Ishikawa (cell line): ENCODE measurements at regions not wholly inside any gene's neighbourhood (a gene's known extent, or its start where the extent isn't known, plus 50 kb on each side); places are given as distances from the start of the nearest gene placed in this dataset.

Experiments
- CEBPB ChIP-seq: IDR thresholded peaks from 2 replicates; pipeline ENCODE4 v1.6.1; 2012
- CREB1 ChIP-seq: IDR thresholded peaks from 2 replicates; pipeline ENCODE4 v1.6.1; 2012; ENCODE audit warnings: low read depth
- EGR1 ChIP-seq: IDR thresholded peaks from 2 replicates; pipeline ENCODE4 v1.6.1; 2012
- EP300 ChIP-seq: IDR thresholded peaks from 2 replicates; pipeline ENCODE4 v1.6.1; 2012; ENCODE audit warnings: borderline replicate concordance
- FOXM1 ChIP-seq: IDR thresholded peaks from 2 replicates; pipeline ENCODE4 v1.6.1; 2012; ENCODE audit warnings: low read depth, borderline replicate concordance
- NFIC ChIP-seq: IDR thresholded peaks from 2 replicates; pipeline ENCODE4 v1.6.1; 2012
- RAD21 ChIP-seq: IDR thresholded peaks from 2 replicates; pipeline ENCODE4 v1.6.1; 2012; ENCODE audit warnings: low read depth
- TAF1 ChIP-seq: IDR thresholded peaks from 2 replicates; pipeline ENCODE4 v1.6.1; 2012; ENCODE audit warnings: low read depth, mild to moderate bottlenecking
- TCF12 ChIP-seq: IDR thresholded peaks from 2 replicates; pipeline ENCODE4 v1.6.1; 2012; ENCODE audit warnings: low read depth
- TEAD4 ChIP-seq: IDR thresholded peaks from 2 replicates; pipeline ENCODE4 v1.6.1; 2012
- YY1 ChIP-seq: IDR thresholded peaks from 2 replicates; pipeline ENCODE4 v1.6.1; 2012; ENCODE audit warnings: low read depth
- ZBTB7A ChIP-seq: IDR thresholded peaks from 2 replicates; pipeline ENCODE4 v1.6.1; 2012; ENCODE audit warnings: low read depth
- TF ChIP-seq, protein P1 (sequence below): IDR thresholded peaks from 2 replicates; pipeline ENCODE4 v1.6.1; 2012; ENCODE audit warnings: low read depth, mild to moderate bottlenecking
- TF ChIP-seq, protein P2 (sequence below): IDR thresholded peaks from 2 replicates; pipeline ENCODE4 v1.6.1; 2012
- TF ChIP-seq, protein P3 (sequence below): IDR thresholded peaks from 2 replicates; pipeline ENCODE4 v1.6.1; 2012

DNA sequence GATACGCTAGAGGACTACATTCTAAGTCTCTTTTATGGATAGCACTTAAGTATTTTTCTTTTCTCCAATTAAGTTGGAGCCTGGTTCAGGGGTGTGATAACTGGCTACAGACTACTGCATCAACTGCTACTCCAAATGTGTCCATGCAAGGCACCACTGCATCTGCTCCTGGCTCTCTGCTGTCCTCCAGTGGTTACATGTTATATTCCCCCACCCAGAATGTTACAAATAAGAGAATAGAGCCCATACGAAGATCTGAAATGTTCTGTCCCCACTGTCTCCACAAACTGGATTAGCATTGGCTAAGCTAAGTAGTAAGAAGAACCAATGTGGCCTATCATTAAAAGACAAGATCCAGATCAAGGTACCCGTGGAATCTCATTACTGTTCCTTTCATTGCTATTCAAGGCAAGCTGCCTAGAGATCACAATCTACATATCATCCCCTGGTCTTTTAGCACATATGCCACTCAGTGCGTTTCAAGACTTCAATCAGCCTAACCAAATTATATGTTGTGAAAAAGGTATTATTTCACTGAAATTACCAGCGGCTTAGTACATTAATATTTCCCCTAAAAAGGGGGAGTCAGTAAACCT lies 308.3 kb upstream of the SLC8A1 start:
- TF ChIP-seq RAD21: peak; percentile 56
- no peak for TF ChIP-seq NFIC
- no peak for TF ChIP-seq TAF1
- no peak for TF ChIP-seq CEBPB

DNA sequence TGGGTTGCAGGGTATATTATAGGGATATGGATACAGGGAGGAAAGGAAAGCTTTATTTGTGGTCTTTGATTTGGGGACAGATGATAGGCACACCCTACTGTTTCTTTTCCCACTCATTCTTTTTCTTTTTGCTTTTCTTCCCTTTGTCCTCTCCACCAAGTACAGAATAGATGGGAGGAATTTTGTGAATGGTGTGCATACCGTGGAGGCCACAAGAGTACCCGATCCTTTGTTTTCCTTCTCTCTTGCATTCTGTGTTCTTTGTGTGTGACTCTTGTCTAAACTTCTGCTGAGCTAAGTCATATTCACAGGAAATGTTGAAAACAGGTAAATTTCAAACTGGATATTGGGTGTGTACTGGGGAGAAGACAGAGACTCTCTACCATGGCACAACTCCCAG lies 321.4 kb upstream of the SLC8A1 start:
- TF ChIP-seq, protein P1, sequence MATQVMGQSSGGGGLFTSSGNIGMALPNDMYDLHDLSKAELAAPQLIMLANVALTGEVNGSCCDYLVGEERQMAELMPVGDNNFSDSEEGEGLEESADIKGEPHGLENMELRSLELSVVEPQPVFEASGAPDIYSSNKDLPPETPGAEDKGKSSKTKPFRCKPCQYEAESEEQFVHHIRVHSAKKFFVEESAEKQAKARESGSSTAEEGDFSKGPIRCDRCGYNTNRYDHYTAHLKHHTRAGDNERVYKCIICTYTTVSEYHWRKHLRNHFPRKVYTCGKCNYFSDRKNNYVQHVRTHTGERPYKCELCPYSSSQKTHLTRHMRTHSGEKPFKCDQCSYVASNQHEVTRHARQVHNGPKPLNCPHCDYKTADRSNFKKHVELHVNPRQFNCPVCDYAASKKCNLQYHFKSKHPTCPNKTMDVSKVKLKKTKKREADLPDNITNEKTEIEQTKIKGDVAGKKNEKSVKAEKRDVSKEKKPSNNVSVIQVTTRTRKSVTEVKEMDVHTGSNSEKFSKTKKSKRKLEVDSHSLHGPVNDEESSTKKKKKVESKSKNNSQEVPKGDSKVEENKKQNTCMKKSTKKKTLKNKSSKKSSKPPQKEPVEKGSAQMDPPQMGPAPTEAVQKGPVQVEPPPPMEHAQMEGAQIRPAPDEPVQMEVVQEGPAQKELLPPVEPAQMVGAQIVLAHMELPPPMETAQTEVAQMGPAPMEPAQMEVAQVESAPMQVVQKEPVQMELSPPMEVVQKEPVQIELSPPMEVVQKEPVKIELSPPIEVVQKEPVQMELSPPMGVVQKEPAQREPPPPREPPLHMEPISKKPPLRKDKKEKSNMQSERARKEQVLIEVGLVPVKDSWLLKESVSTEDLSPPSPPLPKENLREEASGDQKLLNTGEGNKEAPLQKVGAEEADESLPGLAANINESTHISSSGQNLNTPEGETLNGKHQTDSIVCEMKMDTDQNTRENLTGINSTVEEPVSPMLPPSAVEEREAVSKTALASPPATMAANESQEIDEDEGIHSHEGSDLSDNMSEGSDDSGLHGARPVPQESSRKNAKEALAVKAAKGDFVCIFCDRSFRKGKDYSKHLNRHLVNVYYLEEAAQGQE: no peak
- TF ChIP-seq ZBTB7A (no peak), RAD21 (no peak), EGR1 (no peak), CEBPB (no peak), EP300 (no peak), FOXM1 (no peak), NFIC (no peak), TEAD4 (no peak), CREB1 (no peak), TCF12 (no peak), TAF1 (no peak)

DNA sequence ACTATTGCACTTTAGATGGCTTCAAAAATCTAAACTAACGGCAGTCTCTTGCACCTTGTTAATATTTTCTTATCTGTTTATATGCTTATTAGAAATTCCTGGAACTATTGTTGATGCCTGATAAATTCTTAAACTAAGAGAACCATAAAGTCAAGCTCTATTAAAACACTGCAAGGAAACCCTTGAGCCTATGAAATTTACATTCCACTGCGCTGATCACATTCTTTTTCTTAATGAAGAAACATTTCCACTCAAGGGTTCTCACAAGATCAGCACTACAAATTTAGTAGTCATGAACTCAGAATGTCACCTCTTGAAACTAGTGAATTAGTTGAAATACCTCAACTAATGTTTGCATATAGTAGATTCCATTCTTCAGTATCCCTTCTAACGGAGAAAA lies 331.8 kb upstream of the SLC8A1 start:
- TF ChIP-seq TCF12: no peak
- TF ChIP-seq CREB1: no peak

DNA sequence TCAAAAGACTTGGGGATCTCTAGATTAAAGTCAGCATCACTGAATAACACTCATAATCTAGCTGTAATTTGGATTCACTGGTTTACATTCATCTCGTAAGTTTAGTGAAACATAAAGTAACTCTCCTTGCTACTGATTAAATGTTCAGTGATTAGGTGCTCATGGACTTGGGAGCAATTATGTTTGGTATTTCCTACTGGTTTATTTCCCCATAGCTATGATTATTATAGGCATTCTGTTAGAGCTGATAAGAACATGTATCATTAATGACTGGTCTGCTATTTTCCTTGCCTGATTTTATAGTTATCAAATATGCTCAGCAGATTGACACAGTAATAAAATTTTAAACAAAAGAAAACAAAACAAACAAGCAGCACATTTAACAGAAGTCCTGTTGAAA lies 334.7 kb upstream of the SLC8A1 start:
- TF ChIP-seq YY1 (no peak), TAF1 (no peak), TEAD4 (no peak), ZBTB7A (no peak), RAD21 (no peak), FOXM1 (no peak), NFIC (no peak), EGR1 (no peak)
- TF ChIP-seq, protein P2, sequence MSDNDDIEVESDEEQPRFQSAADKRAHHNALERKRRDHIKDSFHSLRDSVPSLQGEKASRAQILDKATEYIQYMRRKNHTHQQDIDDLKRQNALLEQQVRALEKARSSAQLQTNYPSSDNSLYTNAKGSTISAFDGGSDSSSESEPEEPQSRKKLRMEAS: no peak
- TF ChIP-seq, protein P1: no peak

DNA sequence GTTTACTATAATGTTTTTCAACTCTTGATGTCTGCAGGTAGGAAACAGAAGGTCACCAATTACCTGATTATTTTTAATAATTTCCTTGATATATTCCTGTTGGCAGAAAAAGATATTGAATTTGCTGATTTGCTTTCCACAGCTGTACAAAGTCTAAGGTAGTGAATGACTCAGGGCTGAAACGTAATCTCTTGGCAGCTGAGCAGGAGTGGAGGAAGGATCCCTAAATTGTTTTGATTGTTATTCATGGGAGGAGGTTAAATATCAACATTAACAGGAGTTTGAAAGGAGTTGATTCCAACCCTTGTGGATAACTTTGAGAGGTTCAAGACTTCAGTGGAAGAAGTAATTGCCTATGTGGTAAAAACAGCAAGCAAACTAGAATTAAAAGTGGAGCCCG lies 345.2 kb upstream of the SLC8A1 start:
- TF ChIP-seq EGR1 (no peak), CREB1 (no peak), YY1 (no peak), FOXM1 (no peak), NFIC (no peak), TAF1 (no peak), EP300 (no peak), ZBTB7A (no peak), TEAD4 (no peak), CEBPB (no peak), TCF12 (no peak), RAD21 (no peak)
- TF ChIP-seq, protein P1: no peak
- TF ChIP-seq, protein P3, sequence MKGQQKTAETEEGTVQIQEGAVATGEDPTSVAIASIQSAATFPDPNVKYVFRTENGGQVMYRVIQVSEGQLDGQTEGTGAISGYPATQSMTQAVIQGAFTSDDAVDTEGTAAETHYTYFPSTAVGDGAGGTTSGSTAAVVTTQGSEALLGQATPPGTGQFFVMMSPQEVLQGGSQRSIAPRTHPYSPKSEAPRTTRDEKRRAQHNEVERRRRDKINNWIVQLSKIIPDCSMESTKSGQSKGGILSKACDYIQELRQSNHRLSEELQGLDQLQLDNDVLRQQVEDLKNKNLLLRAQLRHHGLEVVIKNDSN: no peak
- TF ChIP-seq, protein P2: no peak

DNA sequence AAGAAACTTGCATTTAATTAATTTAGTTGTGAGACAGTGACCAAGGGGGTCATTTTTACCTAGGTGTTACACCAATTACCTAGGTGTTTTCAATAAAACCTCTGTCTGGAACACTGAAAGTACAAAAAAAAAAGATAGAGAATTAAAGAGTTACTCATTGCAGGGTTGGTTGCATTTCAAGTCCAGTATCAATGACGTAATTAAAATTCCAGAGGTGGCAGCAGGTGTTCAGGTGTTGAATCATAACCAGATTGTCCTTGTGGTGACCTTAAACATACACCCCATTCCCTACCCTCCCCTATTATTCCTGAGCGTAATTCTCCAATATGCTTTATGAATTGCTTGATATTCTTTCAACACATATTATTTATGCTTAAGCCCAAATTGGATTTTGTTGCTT lies 352.0 kb upstream of the SLC8A1 start:
- TF ChIP-seq NFIC: no peak
- 0 out of 2 replicates have a peak, but pooled peaks have one; percentile 17 for TF ChIP-seq TEAD4
